Spleen (tissue), 7 donors: ENCODE measurements at regions not wholly inside any gene's neighbourhood (a gene's known extent, or its start where the extent isn't known, plus 50 kb on each side); places are given as distances from the start of the nearest gene placed in this dataset.

Experiments
- CTCF ChIP-seq, 11 experiments: fragments of 200-600 bp in 7 of 11; fragments of 450-650 bp in 4 of 11; sonication (generic) in 4 of 11; IDR thresholded peaks in 8 of 11; conservative IDR thresholded peaks in 3 of 11; 1 replicate in 7 of 11; 2 replicates in 4 of 11; pipeline versions ENCODE4 v1.4.0 to v1.8.0; 2016 to 2021; ENCODE audit warnings: antibody characterized with exemption in 11 of 11, inconsistent platforms in 4 of 11, mild to moderate bottlenecking in 1 of 11
- POLR2AphosphoS5 ChIP-seq, 3 donors: sonication (generic); formaldehyde crosslinking; IDR thresholded peaks; one replicate each; pipeline ENCODE4 v1.5.1; 2017; ENCODE audit warnings: antibody characterized with exemption in 3 of 3
- donor health status: DM: no; HTN: no; CAD: no; lungs with moderate emphysema.
- donor health status: DM: no; HTN: no; CAD: no.
- donor health status: DM: no; HTN: no; CAD: no.

GRCh38 chr5:126046846-126047571, 376.2 kb upstream of the GRAMD2B start:
- TF ChIP-seq CTCF (IDR thresholded peaks at IDR 0.05 in 8 of 11, conservative IDR thresholded peaks at IDR 0.05 in 3 of 11) (no peak), POLR2AphosphoS5 (IDR thresholded peaks at IDR 0.05) (no peak)
